Esophagus muscularis mucosa (tissue), 4 donors: ENCODE measurements at regions not wholly inside any gene's neighbourhood (a gene's known extent, or its start where the extent isn't known, plus 50 kb on each side); places are given as distances from the start of the nearest gene placed in this dataset.

Source experiments
- DNase-seq: peaks from one replicate; pipeline ENCODE4 v3.0.0-alpha.2; 2017; ENCODE audit errors: extremely low spot score
- H3K27ac ChIP-seq, 4 donors: fragments of 200-600 bp; sonication (generic); replicated peaks in 1 of 4; 1 replicate in 3 of 4; 2 replicates in 1 of 4; pipeline ENCODE4 v1.5.1; 2016 to 2019; ENCODE audit warnings: mild to moderate bottlenecking in 1 of 4
- H3K27me3 ChIP-seq, 4 donors: fragments of 200-600 bp; sonication (generic); one replicate each; pipeline versions ENCODE4 v1.5.1 to v1.6.0; 2016 to 2019
- H3K36me3 ChIP-seq, 4 donors: fragments of 200-600 bp; sonication (generic); one replicate each; pipeline ENCODE4 v1.5.1; 2016 to 2019
- H3K4me1 ChIP-seq, 4 donors: fragments of 200-600 bp; sonication (generic); one replicate each; pipeline ENCODE4 v1.5.1; 2016 to 2019
- H3K4me3 ChIP-seq, 4 donors: fragments of 200-600 bp; sonication (generic); 1 replicate in 2 of 4; 2 replicates in 2 of 4; pipeline ENCODE4 v1.5.1; 2016 to 2019; ENCODE audit warnings: mild to moderate bottlenecking in 4 of 4, moderate library complexity in 1 of 4
- H3K9me3 ChIP-seq, 4 donors: fragments of 200-600 bp; sonication (generic); 1 replicate in 3 of 4; 2 replicates in 1 of 4; pipeline ENCODE4 v1.5.1; 2016 to 2019
- EP300 ChIP-seq: sonication (generic); formaldehyde crosslinking; IDR thresholded peaks from one replicate; pipeline ENCODE4 v1.6.1; 2017; ENCODE audit warnings: antibody characterized with exemption
- POLR2A ChIP-seq: fragments of 450-650 bp; IDR thresholded peaks from one replicate; pipeline ENCODE4 v1.6.1; 2017; ENCODE audit warnings: antibody characterized with exemption, moderate library complexity, mild to moderate bottlenecking, low read depth
- POLR2AphosphoS5 ChIP-seq, 2 donors: sonication (generic); formaldehyde crosslinking; IDR thresholded peaks; one replicate each; pipeline ENCODE4 v1.6.1; 2017; ENCODE audit warnings: antibody characterized with exemption in 2 of 2
- WGBS: methylation state at CpG from one replicate; pipeline ENCODE4 v1.1.5; 2018; 5-methylcytosine and 5-hydroxymethylcytosine counted together
- intact Hi-C: fragments of 100-400 bp; cut with DNase I; formaldehyde crosslinking; loops from one replicate; pipeline ENCODE4 v1.15.1; 2023
- TF ChIP-seq, protein P1 (sequence below), 3 experiments: fragments of 200-600 bp in 2 of 3; fragments of 450-650 bp in 1 of 3; sonication (generic) in 2 of 3; IDR thresholded peaks; one replicate each; pipeline ENCODE4 v1.5.1; 2017 to 2019; ENCODE audit warnings: antibody characterized with exemption in 3 of 3, mild to moderate bottlenecking in 2 of 3, moderate library complexity in 1 of 3

DNA sequence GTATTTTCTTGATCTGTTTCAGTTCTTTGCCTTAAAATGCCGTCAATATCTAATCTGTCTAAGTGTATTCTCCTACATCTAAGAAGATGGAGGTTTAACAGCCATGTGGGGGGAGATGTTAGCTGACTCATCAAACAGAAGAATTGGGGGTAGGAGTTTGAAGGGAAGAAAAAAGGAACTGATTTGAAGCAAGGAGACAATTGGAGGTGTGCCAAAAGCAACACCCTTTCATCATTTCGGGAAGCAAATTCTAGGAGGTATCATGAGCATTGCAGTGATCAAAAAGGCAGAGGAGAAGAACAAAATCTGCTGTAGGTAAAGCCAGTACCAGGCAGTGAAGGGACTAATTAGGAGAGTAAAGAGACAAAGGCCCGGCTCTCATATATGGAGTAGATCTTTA, 337.3 kb upstream of the TBC1D5 start:
- Histone ChIP-seq H3K27me3 (no peaks in the 10 kb centered on the region), H3K4me3 (no peak overlapping the region), H3K27ac (no peak overlapping the region), H3K36me3 (no peaks in the 10 kb centered on the region), H3K9me3 (no peaks in the 10 kb centered on the region), H3K4me1 (no peaks in the 10 kb centered on the region)
- TF ChIP-seq EP300 (no peak), POLR2AphosphoS5 (IDR thresholded peaks at IDR 0.05) (no peak), POLR2A (no peak)
- TF ChIP-seq, protein P1, sequence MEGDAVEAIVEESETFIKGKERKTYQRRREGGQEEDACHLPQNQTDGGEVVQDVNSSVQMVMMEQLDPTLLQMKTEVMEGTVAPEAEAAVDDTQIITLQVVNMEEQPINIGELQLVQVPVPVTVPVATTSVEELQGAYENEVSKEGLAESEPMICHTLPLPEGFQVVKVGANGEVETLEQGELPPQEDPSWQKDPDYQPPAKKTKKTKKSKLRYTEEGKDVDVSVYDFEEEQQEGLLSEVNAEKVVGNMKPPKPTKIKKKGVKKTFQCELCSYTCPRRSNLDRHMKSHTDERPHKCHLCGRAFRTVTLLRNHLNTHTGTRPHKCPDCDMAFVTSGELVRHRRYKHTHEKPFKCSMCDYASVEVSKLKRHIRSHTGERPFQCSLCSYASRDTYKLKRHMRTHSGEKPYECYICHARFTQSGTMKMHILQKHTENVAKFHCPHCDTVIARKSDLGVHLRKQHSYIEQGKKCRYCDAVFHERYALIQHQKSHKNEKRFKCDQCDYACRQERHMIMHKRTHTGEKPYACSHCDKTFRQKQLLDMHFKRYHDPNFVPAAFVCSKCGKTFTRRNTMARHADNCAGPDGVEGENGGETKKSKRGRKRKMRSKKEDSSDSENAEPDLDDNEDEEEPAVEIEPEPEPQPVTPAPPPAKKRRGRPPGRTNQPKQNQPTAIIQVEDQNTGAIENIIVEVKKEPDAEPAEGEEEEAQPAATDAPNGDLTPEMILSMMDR (IDR thresholded peaks at IDR 0.05): no peak
- DNase-seq: no peak
- intact Hi-C loops: no loop called here
- WGBS: 70% methylated on average over 3 of the region's 3 CpGs

- Histone ChIP-seq H3K9me3 (no peaks in the 10 kb centered on the region), H3K36me3 (no peaks in the 10 kb centered on the region), H3K4me3 (no peak overlapping the region), H3K4me1 (no peaks in the 10 kb centered on the region), H3K27ac (no peak overlapping the region), H3K27me3 (no peaks in the 10 kb centered on the region)
- TF ChIP-seq, protein P1 (IDR thresholded peaks at IDR 0.05): no peak
- TF ChIP-seq POLR2AphosphoS5 (IDR thresholded peaks at IDR 0.05) (no peak), POLR2A (no peak), EP300 (no peak)
- WGBS: 96% methylated on average over 3 of the region's 3 CpGs
- no peak for DNase-seq
- intact Hi-C loops: no loop called here
These were observed 336.6 kb upstream of the TBC1D5 start for GRCh38 chr3:18079062-18079461.

DNA sequence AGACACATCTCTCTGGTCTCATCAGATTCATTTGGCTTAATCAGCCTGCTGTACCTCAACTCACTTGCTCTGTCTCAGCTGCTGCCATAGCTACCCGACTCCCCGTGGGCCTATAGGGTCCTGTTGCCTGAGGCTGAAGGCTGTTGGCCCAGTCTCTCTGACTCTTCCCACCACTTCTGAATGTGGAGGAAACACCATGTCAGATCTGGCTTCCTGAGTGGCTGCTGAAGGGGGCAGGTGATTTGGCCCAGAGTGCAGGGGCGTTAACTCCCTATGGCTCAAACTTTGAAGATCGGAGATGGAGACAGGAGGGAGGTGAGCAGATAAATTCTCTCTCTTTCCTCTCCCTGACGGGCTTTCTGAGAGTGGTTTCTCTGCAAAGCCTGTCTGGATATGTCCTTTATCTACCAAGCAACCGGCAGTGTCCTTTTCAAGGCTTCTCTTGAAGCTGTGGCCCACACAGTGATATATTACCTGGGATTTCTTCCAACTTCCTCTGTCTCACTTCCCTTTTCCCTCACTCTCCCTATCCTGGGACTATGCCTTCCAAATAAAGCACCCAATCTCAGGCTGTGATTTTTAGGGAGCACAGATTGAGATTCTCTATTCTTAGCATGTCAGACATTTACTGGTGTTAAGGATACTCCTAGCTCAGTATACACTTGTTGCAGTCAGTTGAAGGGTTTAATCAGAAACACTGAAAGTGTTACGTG, 334.9 kb upstream of the TBC1D5 start:
- Histone ChIP-seq H3K4me1 (no peaks in the 10 kb centered on the region), H3K4me3 (no peak overlapping the region), H3K27me3 (no peaks in the 10 kb centered on the region), H3K36me3 (no peaks in the 10 kb centered on the region), H3K9me3 (no peaks in the 10 kb centered on the region), H3K27ac (no peak overlapping the region)
- 67% methylated on average over 7 of the region's 7 CpGs for WGBS
- intact Hi-C loops: no loop called here
- TF ChIP-seq POLR2AphosphoS5 (IDR thresholded peaks at IDR 0.05) (no peak), EP300 (no peak), POLR2A (no peak)
- TF ChIP-seq, protein P1 (IDR thresholded peaks at IDR 0.05): no peak
- no peak for DNase-seq

GRCh38 chr3:18076301-18076700, 333.9 kb upstream of the TBC1D5 start:
- no peaks in the 10 kb centered on the region for H3K36me3 ChIP-seq

More at GRCh38 chr3:18076301-18076700, 333.9 kb upstream of the TBC1D5 start:
- intact Hi-C loops: no loop called here
- Histone ChIP-seq H3K27ac (no peak overlapping the region), H3K27me3 (no peaks in the 10 kb centered on the region), H3K4me1 (no peaks in the 10 kb centered on the region), H3K4me3 (no peak overlapping the region), H3K9me3 (no peaks in the 10 kb centered on the region)
- TF ChIP-seq POLR2A (no peak), POLR2AphosphoS5 (IDR thresholded peaks at IDR 0.05) (no peak), EP300 (no peak)
- TF ChIP-seq, protein P1 (IDR thresholded peaks at IDR 0.05): no peak
- WGBS: 94% methylated on average over 1 of the region's 1 CpG
- no peak for DNase-seq
